Neural progenitor cell (in vitro differentiated cells): ENCODE measurements at regions not wholly inside any gene's neighbourhood (a gene's known extent, or its start where the extent isn't known, plus 50 kb on each side); places are given as distances from the start of the nearest gene placed in this dataset.

Source experiments
- EZH2 ChIP-seq: fragments of 200-600 bp; sonication (generic); IDR thresholded peaks from 2 replicates; pipeline ENCODE4 v1.6.1; 2017; ENCODE audit warnings: antibody characterized with exemption, mild to moderate bottlenecking, moderate library complexity
- EZH2phosphoT487 ChIP-seq: fragments of 200-600 bp; sonication (generic); IDR thresholded peaks from 2 replicates; pipeline ENCODE4 v1.6.1; 2017; ENCODE audit warnings: antibody characterized with exemption
- TF ChIP-seq, protein P1 (sequence below): fragments of 200-600 bp; sonication (generic); IDR thresholded peaks from 2 replicates; pipeline ENCODE4 v1.5.1; 2017; ENCODE audit warnings: antibody characterized with exemption, mild to moderate bottlenecking

DNA sequence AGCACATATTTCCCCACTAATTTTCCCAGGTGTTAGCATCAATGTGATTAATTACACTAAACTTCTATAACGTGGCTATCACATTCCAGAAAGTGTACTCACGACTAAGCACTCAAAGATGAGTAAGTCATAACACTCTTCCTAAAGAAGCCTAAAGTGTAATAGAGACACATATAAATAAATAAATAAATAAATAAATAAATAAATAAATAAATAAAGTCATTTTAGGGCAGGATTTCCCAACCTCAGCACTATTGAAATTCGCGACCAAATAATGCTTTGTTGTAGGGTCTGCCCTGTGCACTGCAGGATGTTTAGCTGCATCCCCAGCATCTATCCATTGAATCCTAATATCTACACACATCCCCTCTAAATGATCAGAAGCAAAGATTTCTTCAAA, 390.9 kb downstream of the CDH7 start:
- TF ChIP-seq EZH2phosphoT487: no peak
- TF ChIP-seq, protein P1, sequence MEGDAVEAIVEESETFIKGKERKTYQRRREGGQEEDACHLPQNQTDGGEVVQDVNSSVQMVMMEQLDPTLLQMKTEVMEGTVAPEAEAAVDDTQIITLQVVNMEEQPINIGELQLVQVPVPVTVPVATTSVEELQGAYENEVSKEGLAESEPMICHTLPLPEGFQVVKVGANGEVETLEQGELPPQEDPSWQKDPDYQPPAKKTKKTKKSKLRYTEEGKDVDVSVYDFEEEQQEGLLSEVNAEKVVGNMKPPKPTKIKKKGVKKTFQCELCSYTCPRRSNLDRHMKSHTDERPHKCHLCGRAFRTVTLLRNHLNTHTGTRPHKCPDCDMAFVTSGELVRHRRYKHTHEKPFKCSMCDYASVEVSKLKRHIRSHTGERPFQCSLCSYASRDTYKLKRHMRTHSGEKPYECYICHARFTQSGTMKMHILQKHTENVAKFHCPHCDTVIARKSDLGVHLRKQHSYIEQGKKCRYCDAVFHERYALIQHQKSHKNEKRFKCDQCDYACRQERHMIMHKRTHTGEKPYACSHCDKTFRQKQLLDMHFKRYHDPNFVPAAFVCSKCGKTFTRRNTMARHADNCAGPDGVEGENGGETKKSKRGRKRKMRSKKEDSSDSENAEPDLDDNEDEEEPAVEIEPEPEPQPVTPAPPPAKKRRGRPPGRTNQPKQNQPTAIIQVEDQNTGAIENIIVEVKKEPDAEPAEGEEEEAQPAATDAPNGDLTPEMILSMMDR: no peak
- no peak for TF ChIP-seq EZH2
